ENCODE measurements at regions not wholly inside any gene's neighbourhood (a gene's known extent, or its start where the extent isn't known, plus 50 kb on each side); places are given as distances from the start of the nearest gene placed in this dataset.

- TF ChIP-seq, protein P1, sequence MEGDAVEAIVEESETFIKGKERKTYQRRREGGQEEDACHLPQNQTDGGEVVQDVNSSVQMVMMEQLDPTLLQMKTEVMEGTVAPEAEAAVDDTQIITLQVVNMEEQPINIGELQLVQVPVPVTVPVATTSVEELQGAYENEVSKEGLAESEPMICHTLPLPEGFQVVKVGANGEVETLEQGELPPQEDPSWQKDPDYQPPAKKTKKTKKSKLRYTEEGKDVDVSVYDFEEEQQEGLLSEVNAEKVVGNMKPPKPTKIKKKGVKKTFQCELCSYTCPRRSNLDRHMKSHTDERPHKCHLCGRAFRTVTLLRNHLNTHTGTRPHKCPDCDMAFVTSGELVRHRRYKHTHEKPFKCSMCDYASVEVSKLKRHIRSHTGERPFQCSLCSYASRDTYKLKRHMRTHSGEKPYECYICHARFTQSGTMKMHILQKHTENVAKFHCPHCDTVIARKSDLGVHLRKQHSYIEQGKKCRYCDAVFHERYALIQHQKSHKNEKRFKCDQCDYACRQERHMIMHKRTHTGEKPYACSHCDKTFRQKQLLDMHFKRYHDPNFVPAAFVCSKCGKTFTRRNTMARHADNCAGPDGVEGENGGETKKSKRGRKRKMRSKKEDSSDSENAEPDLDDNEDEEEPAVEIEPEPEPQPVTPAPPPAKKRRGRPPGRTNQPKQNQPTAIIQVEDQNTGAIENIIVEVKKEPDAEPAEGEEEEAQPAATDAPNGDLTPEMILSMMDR (IDR thresholded peaks at IDR 0.05; ENCODE audit: low read depth, low read length): no peak
- no peak for DNase-seq (ENCODE audit: extremely low read depth, low read depth)
Observed at GRCh38 chr1:168923521-168924136, 182.9 kb upstream of the ATP1B1 start.

GRCh38 chr1:168924976-168925375 lies 181.5 kb upstream of the ATP1B1 start:
- TF ChIP-seq, protein P1 (IDR thresholded peaks at IDR 0.05; ENCODE audit: low read depth, low read length): no peak
- DNase-seq (ENCODE audit: extremely low read depth, low read depth): no peak

- DNase-seq (ENCODE audit: extremely low read depth, low read depth): no peak
- TF ChIP-seq, protein P1 (IDR thresholded peaks at IDR 0.05; ENCODE audit: low read depth, low read length): no peak
Observed at GRCh38 chr1:168926236-168926635, 180.3 kb upstream of the ATP1B1 start.

DNA sequence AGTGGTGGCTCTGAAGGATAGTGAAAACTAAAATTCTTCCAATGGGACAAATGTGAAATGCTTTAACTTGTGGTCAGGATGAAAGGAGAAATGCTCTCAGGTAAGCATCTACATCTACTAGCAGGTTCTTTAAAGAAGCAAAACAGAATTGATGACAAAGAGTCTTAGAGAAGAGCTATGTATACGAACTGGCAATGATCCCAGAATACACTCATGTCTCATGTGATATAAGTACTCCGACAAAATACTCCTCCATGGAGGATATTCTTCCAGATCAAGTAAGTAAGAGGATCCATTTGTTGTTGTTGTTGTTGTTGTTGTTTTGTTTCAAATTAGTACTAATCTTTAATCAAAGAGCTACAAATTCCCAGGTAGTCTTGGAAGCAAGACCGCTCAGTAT lies 174.0 kb upstream of the ATP1B1 start:
- DNase-seq (ENCODE audit: extremely low read depth, low read depth): no peak
- TF ChIP-seq, protein P1 (IDR thresholded peaks at IDR 0.05; ENCODE audit: low read depth, low read length): no peak

DNA sequence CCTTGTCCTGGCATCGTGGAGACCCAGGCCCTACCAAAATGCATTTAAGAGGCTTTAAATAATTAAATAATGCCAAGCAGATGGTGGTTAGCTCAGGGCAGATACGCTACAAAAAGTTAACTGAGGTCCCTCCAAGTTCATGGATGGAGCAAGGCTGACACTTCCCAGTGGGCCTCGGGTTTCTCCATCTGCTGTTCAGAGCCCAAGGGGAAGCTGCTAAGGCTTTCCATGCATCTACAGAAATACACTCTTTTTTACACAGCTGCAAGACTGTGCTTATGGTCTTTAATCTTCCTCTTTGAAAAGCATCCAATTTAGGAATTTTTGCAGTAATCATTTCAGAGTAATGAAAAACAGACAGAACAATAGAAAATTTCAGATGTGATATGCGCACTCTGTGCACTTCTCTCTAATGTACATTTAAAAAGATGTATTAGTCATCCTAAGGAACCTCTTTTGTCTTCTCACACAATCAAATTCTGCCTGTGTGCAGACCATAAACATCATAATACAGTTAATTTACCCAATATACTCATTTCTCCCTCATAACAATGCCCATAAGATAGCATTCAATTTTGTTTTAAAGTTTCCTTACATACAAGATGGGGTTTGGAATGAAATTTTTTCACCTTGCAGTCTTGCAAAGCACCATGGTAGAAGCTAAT lies 173.2 kb upstream of the ATP1B1 start:
- DNase-seq (ENCODE audit: extremely low read depth, low read depth): no peak
- TF ChIP-seq, protein P1 (IDR thresholded peaks at IDR 0.05; ENCODE audit: low read depth, low read length): no peak

- no peak for DNase-seq (ENCODE audit: extremely low read depth, low read depth)
- TF ChIP-seq, protein P1 (IDR thresholded peaks at IDR 0.05; ENCODE audit: low read depth, low read length): no peak
Observed at GRCh38 chr1:168939110-168939946, 167.2 kb upstream of the ATP1B1 start.

DNA sequence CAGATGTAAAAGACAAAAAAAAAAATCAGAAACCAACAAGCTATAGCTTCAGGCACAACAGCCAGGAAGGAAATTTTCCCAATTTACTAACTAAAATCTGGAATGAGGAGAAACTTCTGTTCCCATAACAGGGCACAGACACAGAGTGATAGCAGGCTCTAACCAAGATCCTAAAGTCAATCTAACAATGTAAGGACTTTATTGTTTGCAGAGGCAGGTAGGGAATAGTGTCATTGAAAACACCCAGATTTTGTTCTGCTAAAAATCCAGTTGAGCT lies 166.6 kb upstream of the ATP1B1 start:
- DNase-seq (ENCODE audit: extremely low read depth, low read depth): no peak
- TF ChIP-seq, protein P1 (IDR thresholded peaks at IDR 0.05; ENCODE audit: low read depth, low read length): no peak

All from AG09319 (cell line).